ENCODE measurements at regions not wholly inside any gene's neighbourhood (a gene's known extent, or its start where the extent isn't known, plus 50 kb on each side); places are given as distances from the start of the nearest gene placed in this dataset.

GRCh38 chr21:27047658-27048314 lies 80.9 kb upstream of the ADAMTS5 start:
- TF ChIP-seq EZH2phosphoT487 (IDR thresholded peaks at IDR 0.05; ENCODE audit: borderline replicate concordance), result no peak
- TF ChIP-seq CTCF (conservative IDR thresholded peaks at IDR 0.05; ENCODE audit: low read length), result no peak
- H3K9ac ChIP-seq (ENCODE audit: low read depth, low read length, poor library complexity, severe bottlenecking), result no peak overlapping the region
- no peaks in the 10 kb centered on the region for H4K20me1 ChIP-seq (ENCODE audit: insufficient read depth, low read length, poor library complexity, severe bottlenecking)
- H3K27me3 ChIP-seq (ENCODE audit: insufficient read depth, low read length, poor library complexity, severe bottlenecking), result no peaks in the 10 kb centered on the region
- H3K79me2 ChIP-seq (ENCODE audit: insufficient read depth, low read length), result no peaks in the 10 kb centered on the region
- H3K9me3 ChIP-seq (ENCODE audit: insufficient read depth, low read depth, low read length), result no peaks in the 10 kb centered on the region
- H3K4me3 ChIP-seq (ENCODE audit: low read length, poor library complexity, severe bottlenecking), result no peak overlapping the region
- no peak overlapping the region for H2AFZ ChIP-seq (ENCODE audit: low read length)
- no peak overlapping the region for H3K4me2 ChIP-seq (ENCODE audit: low read depth, low read length, poor library complexity, severe bottlenecking)
- H3K4me1 ChIP-seq (ENCODE audit: insufficient read depth, low read length, poor library complexity, severe bottlenecking), result no peaks in the 10 kb centered on the region
- no peaks in the 10 kb centered on the region for H3K36me3 ChIP-seq (ENCODE audit: insufficient read depth, low read length)
- no peaks in the 10 kb centered on the region for H3K9me2 ChIP-seq (replicated peaks; ENCODE audit: low read depth, low read length)
- H3F3A ChIP-seq (ENCODE audit: low read depth), result no peaks in the 10 kb centered on the region

DNA sequence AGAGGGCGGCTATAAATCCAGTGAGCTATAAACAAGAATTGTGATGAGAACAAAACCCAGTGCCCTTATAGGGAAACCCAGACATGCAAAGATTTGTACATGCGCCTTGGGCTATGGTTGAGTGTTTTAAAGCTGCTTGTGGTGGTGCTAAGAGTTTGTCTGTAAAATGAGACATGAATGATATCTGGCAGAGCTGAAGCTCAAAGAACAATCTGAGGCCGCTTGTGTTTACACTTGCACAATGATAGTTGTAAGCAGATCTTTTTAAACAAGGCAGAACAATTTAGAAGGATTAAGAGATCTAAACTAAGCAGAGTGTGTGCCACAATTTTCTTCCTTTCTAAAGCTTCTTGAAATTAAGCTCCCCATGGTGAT lies 80.4 kb upstream of the ADAMTS5 start:
- Histone ChIP-seq H3K36me3 (ENCODE audit: insufficient read depth, low read length) (no peaks in the 10 kb centered on the region), H3K4me1 (ENCODE audit: insufficient read depth, low read length, poor library complexity, severe bottlenecking) (no peaks in the 10 kb centered on the region), H3K9me3 (ENCODE audit: insufficient read depth, low read depth, low read length) (no peaks in the 10 kb centered on the region), H2AFZ (ENCODE audit: low read length) (no peak overlapping the region), H3K27me3 (ENCODE audit: insufficient read depth, low read length, poor library complexity, severe bottlenecking) (no peaks in the 10 kb centered on the region), H3K79me2 (ENCODE audit: insufficient read depth, low read length) (no peaks in the 10 kb centered on the region), H3K4me3 (ENCODE audit: low read length, poor library complexity, severe bottlenecking) (no peak overlapping the region), H4K20me1 (ENCODE audit: insufficient read depth, low read length, poor library complexity, severe bottlenecking) (no peaks in the 10 kb centered on the region), H3F3A (ENCODE audit: low read depth) (no peaks in the 10 kb centered on the region), H3K9ac (ENCODE audit: low read depth, low read length, poor library complexity, severe bottlenecking) (no peak overlapping the region), H3K9me2 (replicated peaks; ENCODE audit: low read depth, low read length) (no peaks in the 10 kb centered on the region), H3K4me2 (ENCODE audit: low read depth, low read length, poor library complexity, severe bottlenecking) (no peak overlapping the region)
- no peak for TF ChIP-seq EZH2phosphoT487 (IDR thresholded peaks at IDR 0.05; ENCODE audit: borderline replicate concordance)
- TF ChIP-seq CTCF (conservative IDR thresholded peaks at IDR 0.05; ENCODE audit: low read length), result no peak

- H3K9me2 ChIP-seq (replicated peaks; ENCODE audit: low read depth, low read length), result no peaks in the 10 kb centered on the region
- no peaks in the 10 kb centered on the region for H3K9me3 ChIP-seq (ENCODE audit: insufficient read depth, low read depth, low read length)
- no peak overlapping the region for H2AFZ ChIP-seq (ENCODE audit: low read length)
- H3K9ac ChIP-seq (ENCODE audit: low read depth, low read length, poor library complexity, severe bottlenecking), result no peak overlapping the region
- H3K27me3 ChIP-seq (ENCODE audit: insufficient read depth, low read length, poor library complexity, severe bottlenecking), result no peaks in the 10 kb centered on the region
- no peaks in the 10 kb centered on the region for H3K79me2 ChIP-seq (ENCODE audit: insufficient read depth, low read length)
- TF ChIP-seq EZH2phosphoT487 (IDR thresholded peaks at IDR 0.05; ENCODE audit: borderline replicate concordance), result no peak
- no peak for TF ChIP-seq CTCF (conservative IDR thresholded peaks at IDR 0.05; ENCODE audit: low read length)
- no peaks in the 10 kb centered on the region for H3K4me1 ChIP-seq (ENCODE audit: insufficient read depth, low read length, poor library complexity, severe bottlenecking)
- no peaks in the 10 kb centered on the region for H4K20me1 ChIP-seq (ENCODE audit: insufficient read depth, low read length, poor library complexity, severe bottlenecking)
- H3K4me2 ChIP-seq (ENCODE audit: low read depth, low read length, poor library complexity, severe bottlenecking), result no peak overlapping the region
- H3F3A ChIP-seq (ENCODE audit: low read depth), result no peaks in the 10 kb centered on the region
- H3K36me3 ChIP-seq (ENCODE audit: insufficient read depth, low read length), result no peaks in the 10 kb centered on the region
- H3K4me3 ChIP-seq (ENCODE audit: low read length, poor library complexity, severe bottlenecking), result no peak overlapping the region
These were observed 78.5 kb upstream of the ADAMTS5 start for GRCh38 chr21:27045281-27045985.

Measured in Loucy (cell line).